AG09309 (cell line): ENCODE measurements at regions not wholly inside any gene's neighbourhood (a gene's known extent, or its start where the extent isn't known, plus 50 kb on each side); places are given as distances from the start of the nearest gene placed in this dataset.
"Not testable (repeated sequence)": the region's sequence is repeated elsewhere in the genome, so short reads cannot be mapped to it uniquely, and the experiment has no call there.

ENCODE experiments used
- DNase-seq: peaks from one replicate; pipeline ENCODE4 v3.0.0-alpha.2; 2010; ENCODE audit warnings: low read depth
- H3K4me3 ChIP-seq: 2 replicates; pipeline ENCODE4 v1.5.1; 2011; ENCODE audit warnings: mild to moderate bottlenecking, low read depth, low read length, moderate library complexity; ENCODE audit not compliant: control insufficient read depth
- TF ChIP-seq, protein P1 (sequence below): IDR thresholded peaks from 2 replicates; pipeline ENCODE4 v1.5.1; 2011; ENCODE audit warnings: mild to moderate bottlenecking, low read depth, low read length, inconsistent platforms; ENCODE audit not compliant: insufficient read depth, control insufficient read depth; ENCODE audit errors: missing control alignments

DNA sequence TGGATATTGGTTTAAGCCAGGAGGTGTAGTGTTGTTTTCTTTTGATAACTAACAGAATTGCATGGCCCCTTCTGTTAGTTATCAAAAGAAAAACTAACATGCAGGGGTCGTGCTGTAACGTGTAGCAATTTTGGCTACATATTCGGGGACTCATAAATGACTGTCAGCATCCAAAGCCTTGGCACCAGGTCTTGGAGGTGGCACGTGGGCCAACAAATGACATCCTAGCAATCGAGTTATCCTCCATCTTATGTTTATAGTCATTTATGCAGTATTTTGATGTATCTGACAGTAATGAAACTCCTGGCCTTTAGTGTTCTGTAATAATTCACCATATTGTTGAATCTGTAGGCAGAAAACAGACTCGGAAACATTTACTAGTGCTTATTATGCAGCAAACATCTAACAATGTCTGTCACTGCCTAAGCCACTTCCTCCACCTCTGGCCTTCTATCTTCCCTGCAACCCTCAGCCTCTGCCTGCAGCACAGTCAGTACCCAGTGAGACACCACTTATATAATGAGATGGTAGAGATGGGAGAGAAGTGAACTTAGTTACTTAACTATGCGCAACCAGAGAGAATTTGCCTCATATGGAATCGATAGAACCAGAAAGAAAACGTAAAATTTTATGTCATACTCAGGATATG lies 184.6 kb downstream of the AEBP2 start:
- TF ChIP-seq, protein P1, sequence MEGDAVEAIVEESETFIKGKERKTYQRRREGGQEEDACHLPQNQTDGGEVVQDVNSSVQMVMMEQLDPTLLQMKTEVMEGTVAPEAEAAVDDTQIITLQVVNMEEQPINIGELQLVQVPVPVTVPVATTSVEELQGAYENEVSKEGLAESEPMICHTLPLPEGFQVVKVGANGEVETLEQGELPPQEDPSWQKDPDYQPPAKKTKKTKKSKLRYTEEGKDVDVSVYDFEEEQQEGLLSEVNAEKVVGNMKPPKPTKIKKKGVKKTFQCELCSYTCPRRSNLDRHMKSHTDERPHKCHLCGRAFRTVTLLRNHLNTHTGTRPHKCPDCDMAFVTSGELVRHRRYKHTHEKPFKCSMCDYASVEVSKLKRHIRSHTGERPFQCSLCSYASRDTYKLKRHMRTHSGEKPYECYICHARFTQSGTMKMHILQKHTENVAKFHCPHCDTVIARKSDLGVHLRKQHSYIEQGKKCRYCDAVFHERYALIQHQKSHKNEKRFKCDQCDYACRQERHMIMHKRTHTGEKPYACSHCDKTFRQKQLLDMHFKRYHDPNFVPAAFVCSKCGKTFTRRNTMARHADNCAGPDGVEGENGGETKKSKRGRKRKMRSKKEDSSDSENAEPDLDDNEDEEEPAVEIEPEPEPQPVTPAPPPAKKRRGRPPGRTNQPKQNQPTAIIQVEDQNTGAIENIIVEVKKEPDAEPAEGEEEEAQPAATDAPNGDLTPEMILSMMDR, result no peak
- DNase-seq, result no peak
- H3K4me3 ChIP-seq, result no peak overlapping the region

DNA sequence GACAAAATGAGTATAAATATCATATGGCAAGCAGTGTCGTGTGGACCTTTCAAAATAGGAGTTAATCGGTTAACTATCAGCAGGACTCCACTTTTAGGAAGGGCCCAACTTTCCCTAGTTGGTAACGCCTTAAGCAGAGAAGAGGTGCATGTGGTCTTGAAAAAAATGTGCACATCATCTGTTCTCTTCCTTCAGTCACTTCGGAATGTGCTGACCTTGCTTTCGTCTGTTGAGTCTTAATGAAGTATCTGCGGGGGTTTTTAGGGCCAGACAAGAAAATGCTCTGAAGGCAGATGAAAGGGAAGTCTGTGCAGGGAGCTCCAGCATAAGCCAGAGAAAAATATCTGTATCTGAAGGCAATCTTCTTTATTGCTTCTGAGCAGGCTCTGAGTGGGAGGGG lies 185.2 kb downstream of the AEBP2 start:
- TF ChIP-seq, protein P1, result no peak
- H3K4me3 ChIP-seq, result no peak overlapping the region
- no peak for DNase-seq

DNA sequence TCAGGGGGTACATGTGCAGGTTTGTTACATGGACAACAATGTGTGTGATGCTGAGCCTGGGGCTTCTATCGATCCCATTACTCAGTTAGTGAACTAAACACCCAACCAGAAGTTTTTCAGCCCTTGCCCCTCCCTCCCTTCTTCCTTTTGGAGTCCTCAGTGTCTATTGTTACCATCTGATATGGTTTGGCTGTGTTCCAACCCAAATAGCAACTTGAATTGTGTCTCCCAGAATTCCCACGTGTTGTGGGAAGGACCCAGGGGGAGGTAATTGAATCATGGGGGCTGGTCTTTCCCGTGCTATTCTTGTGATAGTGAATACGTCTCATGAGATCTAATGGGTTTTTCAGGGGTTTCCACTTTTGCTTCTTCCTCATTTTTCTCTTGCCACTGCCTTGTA lies 186.3 kb downstream of the AEBP2 start:
- not testable (repeated sequence) for DNase-seq, H3K4me3 ChIP-seq

DNA sequence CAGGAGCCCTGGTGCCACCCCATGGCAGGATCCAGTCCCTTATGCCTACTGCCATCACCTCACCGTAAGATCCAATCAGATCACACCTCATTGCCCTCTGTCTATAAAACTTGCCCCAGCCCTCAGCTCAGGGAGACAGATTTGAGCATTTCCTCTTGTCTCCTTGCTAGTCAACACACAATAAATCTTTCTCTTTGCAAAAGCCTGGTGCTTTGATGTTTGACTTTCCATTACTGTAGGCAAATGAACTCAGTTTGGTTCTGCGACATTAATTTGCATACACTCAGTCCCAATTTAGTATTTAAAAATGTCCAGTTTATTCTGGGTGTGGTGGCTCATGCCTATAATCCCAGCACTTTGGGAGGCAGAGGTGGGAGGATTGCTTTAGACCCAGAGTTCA lies 188.4 kb downstream of the AEBP2 start:
- H3K4me3 ChIP-seq, result no peak overlapping the region
- no peak for DNase-seq
- TF ChIP-seq, protein P1, result no peak

DNA sequence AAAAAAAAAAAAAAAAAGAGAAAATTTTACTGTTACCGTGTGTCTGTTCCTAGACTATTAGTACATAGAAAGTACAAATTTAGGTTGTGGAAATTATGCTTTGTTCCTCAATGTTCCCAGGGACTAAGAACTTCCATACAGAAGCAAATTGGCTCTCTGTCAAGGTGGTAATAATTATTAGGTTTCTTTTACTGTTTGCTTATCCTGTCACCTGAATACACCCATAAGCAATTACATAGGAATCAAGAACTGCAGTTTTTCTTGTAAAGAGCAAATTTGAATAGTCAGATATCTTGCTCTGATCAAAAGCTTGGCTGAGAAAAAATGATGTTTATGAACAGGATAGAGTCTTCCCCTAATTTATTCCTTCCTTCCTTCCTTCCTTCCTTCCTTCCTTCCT lies 191.2 kb downstream of the AEBP2 start:
- TF ChIP-seq, protein P1, result no peak

DNA sequence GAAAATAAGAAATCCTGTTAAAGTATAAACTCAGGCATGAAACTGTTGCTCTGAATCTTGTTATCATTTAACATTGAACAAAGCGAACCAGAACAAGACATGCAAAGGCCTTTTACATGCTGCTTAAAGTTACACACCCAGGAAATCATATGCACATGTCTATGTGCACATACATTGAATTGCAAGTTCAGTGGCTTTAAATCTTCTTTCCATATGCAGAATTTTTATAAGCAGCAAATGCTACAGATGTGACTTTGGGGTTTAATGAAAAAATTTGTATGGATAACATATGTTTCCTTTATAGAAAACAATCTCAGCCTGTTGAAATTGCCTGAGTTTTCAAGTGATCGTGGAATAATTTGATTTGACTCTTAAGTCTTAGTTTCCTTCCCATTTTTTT lies 193.9 kb downstream of the AEBP2 start:
- TF ChIP-seq, protein P1, result no peak
- H3K4me3 ChIP-seq, result no peak overlapping the region

More for the DNA sequence above, 191.2 kb downstream of the AEBP2 start:
- DNase-seq, result no peak
- no peak overlapping the region for H3K4me3 ChIP-seq

DNA sequence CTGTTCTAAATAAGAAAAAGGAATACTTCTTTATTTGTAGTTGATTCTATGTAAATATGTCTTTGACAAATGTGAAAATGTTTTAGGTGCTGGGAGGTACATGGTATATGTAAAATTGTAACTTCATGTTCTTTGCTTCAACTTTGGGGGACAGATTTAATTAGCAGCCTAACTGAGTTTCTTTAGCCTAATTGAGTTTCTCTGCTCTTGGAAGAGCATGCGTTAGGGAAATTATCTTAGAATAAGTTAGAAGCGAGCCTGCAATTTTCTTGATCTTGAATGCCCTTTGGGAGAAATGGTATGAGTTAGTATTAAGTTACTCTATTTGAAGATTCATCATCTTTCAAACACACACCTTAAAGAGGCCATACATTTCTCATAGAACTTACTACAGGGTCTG lies 194.3 kb downstream of the AEBP2 start:
- no peak for DNase-seq
- no peak overlapping the region for H3K4me3 ChIP-seq
- TF ChIP-seq, protein P1, result no peak

More for the DNA sequence above, 193.9 kb downstream of the AEBP2 start:
- DNase-seq, result no peak
